GM18507 (cell line): ENCODE measurements at regions not wholly inside any gene's neighbourhood (a gene's known extent, or its start where the extent isn't known, plus 50 kb on each side); places are given as distances from the start of the nearest gene placed in this dataset.

ENCODE experiments used
- DNase-seq: peaks from one replicate; pipeline ENCODE4 v3.0.0; 2011; ENCODE audit warnings: low read depth; ENCODE audit not compliant: insufficient read length; ENCODE audit errors: extremely low spot score
- FAIRE-seq: peaks from 2 replicates; lab custom pipeline; 2011; peaks lifted over from hg19 to GRCh38; lab: Jason Lieb, UNC

DNA sequence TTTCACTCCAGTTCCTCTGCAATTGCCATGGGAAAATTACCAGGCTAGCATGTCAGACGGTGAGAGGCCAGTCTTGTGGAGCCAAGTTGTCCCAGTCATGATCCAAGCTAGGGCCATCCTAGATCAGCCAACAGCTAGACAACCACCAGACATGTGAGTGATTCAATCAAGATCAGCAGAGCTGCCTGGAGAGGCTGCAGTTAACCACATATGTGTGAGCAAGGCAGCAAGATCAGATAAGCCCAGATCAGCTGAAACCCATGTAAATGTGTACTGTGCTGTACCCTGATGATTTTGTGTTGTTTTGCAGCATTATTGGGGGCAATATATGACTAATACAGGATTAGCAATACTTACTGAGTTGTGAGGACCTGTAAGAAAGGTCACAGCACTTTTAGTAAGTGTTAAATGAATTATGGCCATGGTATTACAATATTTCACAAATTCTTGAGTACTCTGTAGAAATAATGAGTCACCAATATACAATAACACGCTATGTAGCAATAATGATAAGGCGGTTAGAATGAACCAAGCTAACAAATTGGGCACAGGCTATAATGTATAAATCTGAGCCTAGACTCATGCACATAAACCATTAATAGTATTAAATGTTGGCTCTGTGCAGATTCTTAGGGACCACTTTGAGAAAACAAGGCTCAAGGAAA is 91.4 kb downstream of the SUDS3 start:
- no peak for FAIRE-seq
- DNase-seq: no peak

DNA sequence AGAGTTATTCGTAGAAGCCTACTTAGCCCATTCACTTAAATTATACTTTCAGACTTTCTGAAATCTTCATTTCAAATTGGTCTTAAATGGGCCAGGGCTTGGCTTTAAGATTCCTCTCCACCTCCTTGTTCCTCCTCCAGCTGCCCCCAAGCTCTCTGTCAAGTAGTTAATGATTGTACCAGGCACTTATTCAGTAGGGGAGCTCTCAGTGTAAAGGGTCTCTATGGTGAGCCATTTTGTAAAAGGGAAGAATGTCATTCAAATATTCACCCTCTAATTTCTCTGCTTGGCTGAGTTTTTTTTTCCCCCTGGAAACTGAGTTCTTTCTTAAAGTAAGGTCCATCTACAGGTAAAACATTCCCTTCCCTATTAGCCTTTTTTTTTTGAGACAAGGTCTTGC is 96.6 kb downstream of the SUDS3 start:
- no peak for DNase-seq
- no peak for FAIRE-seq

DNA sequence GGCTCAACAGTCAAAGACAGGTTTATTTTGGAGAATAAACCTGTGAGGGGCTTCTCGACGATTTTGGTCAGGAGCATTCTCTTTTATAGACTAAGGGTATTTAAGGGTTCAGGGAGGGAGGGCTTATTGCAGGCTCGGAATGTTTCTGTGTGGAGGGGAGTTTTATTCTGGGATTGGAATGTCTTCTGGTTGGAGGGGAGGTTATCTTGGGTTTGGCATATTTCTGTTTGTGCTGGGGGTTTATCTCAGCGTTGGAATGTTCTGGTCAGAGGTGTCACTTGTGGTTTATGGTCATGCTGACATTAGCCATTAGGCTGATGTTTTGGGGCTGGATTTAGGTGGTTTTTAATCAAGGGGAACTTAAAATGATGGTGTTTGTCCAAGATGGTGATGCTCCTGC is 103.9 kb downstream of the SUDS3 start:
- FAIRE-seq: no peak

DNA sequence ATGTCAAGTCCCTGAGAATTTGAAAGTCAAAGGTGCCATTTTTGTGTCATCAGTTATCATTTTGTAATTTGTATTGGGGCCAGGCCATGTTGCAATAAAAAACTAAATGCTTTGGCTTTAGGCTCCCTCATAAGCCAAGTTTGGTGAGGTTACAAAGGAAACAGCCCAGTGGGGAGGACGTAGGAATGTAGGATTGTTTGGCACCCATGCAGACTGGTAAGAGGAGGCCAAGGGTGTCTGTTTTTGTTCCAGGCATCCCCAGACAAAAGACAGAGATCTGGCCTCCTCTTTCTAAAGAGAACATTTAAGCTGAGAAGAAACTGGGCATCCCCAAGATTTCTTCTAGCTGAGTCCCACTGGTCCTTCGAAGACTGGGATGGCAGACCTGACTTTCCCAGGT is 111.7 kb downstream of the SUDS3 start:
- DNase-seq (no peak), FAIRE-seq (no peak)

More for the DNA sequence above, 103.9 kb downstream of the SUDS3 start:
- DNase-seq: no peak

DNA sequence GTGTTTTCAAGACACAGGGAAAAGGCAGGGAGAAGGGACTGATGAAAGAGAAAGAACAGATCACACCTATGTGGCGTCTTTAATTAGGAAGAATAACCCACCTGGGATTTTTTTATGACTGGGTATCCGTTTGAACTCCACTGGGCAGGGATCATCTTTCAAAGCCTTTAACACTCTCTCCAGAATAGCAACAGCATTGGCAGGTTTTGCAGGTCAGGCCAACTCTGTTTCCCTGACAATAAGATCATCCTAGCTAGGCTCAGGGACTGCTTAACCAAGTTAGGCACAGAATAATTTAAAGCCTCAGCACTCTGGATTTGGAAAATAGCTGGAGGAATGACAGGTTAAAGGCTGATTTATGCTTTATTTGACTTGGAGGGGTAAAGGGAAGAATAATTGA is 117.6 kb downstream of the SUDS3 start:
- FAIRE-seq (no peak), DNase-seq (no peak)

DNA sequence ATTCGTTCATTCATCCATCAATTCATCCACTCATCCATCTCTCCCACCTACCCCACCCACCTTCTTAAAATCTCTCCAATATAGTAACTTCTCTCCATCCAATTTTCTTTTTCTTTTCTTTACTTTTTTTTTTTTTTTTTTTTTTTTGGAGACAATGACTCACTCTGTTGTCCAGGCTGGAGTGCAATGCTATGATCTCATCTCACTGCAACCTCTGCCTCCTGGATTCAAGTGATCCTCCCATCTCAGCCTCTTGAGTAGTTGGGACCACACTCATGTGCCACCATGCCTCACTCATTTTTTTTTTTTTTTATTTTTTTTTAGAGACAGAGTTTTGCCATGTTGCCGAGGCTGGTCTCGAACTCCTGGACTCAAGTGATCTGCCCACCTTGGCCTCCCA is 118.4 kb downstream of the SUDS3 start:
- FAIRE-seq: no peak
- DNase-seq: no peak

DNA sequence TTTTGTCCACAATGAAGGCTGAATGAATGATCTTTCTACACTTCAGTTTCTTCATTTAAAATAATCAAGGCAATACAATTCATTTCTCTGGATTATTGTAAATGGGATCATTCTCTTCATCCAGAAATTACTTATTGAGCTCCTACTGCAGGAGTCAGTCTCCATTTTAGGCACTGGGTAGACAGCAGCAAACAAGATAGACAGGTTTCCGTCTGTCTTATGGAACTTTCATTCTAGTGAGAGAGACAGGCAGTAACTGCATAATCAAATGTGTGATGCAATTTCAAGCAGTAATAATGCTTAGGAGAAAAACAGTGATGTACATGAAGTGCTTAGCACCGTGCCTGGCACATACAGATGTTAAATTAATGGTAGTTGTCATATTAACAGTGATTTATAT is 118.9 kb downstream of the SUDS3 start:
- DNase-seq (no peak), FAIRE-seq (no peak)

DNA sequence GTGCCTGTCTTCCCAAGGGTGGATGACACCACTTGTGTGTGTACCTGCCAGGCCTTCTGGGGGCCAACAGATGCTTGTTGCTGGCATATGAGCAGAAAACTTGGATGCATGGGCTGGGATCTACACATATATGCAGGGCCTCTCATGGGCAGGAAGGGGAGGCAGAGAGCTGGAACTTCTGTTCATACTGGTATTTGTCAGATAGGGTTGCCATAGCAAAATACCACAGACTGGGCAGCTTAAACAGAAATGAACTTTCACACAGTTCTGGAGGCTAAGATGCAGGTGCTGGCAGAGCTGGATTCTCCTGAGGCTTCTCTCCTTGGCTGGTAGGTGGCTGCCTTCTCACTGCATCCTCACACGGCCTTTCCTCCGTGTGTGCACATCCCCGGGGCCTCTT is 121.8 kb downstream of the SUDS3 start:
- no peak for DNase-seq
- FAIRE-seq: no peak

DNA sequence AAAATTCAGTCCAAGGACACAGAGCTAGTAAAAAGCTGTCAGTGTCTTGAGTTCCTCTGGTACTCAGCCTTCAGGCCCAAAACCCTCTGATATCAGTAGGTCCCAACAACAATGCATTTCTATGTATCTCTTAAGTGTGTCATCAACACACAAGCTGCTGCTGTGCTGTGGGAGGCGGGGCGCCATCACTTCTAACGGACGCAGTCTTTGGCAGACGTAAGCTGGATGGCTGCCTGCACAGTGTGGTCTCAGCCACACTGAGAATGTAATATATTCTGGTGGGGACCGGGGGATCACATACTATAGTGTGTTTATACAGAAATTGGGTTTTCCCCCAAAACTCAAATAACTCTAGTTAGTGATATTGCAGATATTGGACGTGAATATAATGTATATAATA is 123.9 kb downstream of the SUDS3 start:
- no peak for FAIRE-seq
- no peak for DNase-seq

DNA sequence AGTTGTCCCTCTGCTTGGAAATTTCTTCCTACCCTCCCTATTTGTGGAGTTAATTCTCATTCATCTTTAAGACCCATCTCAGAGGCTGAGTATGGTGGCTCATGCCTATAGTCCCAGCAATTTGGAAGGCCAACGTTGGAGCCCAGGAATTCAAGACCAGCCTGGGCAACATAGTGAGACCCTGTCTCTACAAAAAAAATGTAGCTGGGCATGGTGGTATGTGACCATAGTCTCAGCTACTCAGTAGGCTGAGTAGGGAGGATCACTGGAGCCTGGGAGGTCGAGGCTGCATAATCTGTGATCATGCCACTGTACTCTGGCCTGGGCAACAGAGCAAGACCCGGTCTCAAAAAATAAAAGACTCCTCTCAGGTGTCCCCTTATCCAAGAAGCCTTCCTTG is 125.1 kb downstream of the SUDS3 start:
- FAIRE-seq (no peak), DNase-seq (no peak)

DNA sequence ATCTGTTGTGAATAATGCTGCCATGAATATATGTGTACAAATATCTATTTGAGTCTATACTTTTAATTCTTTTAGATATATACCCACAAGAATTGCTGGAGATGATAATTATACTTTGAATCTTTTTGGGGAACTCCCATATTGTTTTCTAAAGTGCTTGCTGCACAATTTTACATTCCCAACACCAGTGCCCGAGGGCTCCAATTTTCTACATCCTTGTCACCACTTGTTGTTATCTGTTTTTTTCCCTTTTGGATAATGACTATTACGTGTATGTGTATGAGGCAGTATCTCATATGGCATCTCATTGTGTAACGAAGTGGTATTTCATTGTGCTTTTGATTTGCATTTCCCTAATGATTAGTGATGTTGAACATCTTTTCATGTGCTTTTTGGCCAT is 127.1 kb downstream of the SUDS3 start:
- FAIRE-seq (no peak), DNase-seq (no peak)

DNA sequence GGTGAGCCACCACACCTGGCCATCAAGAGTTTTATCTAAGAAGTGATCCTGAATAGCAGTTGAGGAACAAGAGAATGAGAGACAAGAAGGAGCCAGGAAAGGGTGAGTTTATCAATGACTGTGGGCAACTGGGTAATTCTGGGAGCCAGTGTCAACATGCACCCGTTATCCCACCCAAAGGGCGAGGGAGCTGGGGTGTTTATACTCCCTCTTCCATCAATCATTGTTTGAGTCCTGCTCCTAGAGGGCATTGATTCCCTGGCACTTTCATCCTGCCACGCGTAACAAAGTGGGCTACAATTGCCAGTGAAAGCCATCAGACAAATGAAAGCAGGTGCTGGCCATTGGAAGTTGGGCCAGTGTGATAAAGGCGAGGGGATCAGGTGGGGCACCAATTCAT is 136.3 kb downstream of the SUDS3 start:
- FAIRE-seq (no peak), DNase-seq (no peak)

DNA sequence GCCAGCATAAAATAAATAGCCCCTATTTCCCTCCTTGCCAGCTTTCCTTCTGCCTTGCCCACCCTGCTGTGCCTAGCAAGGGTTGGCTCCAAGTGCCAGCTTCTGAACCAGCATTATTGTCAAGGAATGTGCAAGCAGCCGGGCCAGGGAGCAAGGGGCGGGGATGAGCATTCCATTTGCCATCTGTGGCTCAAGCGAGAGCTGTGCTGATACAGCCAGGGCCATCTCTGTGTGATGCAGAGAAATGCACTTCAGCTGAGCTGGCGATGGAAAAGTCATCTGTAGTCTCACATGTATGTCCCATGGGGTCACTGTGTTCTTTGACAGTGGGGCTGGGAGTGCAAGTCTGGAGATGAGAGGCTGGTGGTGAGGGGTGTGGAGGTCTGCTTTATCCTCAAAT is 137.3 kb downstream of the SUDS3 start:
- FAIRE-seq (no peak), DNase-seq (no peak)

DNA sequence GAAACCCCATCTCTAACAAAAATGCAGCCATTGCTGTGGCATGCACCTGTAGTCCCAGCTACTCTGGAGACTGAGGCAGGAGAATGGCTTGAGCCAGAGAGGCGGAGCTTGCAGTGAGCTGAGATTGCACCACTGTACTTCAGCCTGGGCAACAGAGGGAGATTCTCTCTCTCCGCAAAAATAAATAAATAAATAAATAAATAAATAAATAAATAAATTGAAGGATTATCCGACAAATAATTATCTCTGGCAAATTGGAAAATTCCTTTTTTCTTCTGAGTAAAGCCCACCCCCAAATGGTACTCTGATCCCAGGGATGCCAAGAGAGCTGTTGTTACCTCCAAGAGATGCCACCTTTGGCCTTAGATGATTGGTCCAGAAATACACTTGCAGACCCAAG is 137.9 kb downstream of the SUDS3 start:
- DNase-seq (no peak), FAIRE-seq (no peak)

DNA sequence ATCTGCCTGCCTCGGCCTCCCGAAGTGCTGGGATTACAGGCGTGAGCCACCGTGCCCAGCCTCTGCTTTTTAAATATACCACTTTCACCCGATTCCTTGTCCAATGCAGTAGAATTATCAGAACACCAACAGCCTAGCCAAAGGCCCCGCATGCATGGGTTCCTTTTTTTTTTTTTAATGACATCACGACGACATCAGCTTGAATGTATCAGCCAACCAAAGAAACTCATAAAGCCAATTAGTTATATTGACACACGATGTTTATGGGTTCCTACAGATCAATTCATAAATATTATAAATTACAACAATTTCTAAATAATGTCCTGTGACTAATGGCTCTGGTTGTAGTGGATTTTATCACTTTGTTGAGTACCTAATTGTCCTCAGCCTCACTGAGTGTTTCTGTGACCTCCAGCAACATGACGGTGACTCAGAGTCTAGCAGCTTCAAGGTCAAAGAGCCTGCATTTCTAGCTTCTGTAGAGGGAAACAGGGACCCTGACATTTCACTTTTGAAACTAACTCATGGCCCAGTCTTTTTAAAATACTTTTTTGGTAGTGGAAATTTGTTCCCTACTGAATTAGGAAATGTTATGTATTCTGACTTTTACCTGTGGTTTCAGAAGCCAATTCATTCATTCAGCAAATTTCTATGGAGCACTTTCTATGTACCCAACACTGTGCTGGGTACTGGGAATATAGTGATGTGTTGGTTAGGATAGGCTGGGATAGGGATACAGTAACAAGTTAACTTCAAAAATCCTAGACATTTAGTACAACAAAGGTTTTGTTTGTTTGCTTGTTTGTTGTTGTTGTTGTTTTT is 144.1 kb downstream of the SUDS3 start:
- FAIRE-seq: no peak
- no peak for DNase-seq

DNA sequence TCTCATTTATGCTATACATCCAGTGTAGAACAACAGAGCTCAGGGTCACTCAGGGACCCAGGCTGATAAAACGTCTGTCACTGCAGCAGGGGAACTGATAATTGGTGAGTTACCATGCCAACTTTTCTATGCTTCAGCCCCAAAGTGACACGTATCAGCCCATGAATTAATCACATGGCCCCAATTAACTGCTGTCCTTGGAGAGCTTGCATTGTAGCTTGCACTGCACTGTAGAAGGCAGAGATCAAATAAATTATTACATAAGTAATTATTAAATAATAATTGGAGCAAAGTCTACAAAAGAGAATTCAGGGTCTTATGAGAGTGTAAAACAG is 144.6 kb downstream of the SUDS3 start:
- FAIRE-seq: no peak

DNA sequence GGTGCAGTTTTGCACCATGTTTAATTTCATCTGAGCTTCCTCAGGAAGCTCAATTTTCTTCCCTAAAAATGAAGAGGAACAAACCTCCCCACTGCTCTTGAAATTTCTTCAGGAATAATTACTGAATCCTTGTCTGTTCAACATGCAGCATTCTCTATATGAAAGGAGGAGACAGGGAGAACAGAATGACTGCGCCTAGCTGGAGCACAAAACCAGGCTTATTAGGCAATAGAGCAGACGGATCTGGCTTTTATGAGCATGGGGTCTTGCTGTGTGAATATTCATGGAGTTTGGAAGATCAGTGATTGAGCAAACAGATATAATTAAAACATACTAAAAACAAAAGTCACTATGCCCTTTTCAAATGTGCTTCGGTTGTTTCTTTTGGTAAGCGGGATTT is 148.1 kb downstream of the SUDS3 start:
- FAIRE-seq (no peak), DNase-seq (no peak)

More for the DNA sequence above, 144.6 kb downstream of the SUDS3 start:
- DNase-seq: no peak

DNA sequence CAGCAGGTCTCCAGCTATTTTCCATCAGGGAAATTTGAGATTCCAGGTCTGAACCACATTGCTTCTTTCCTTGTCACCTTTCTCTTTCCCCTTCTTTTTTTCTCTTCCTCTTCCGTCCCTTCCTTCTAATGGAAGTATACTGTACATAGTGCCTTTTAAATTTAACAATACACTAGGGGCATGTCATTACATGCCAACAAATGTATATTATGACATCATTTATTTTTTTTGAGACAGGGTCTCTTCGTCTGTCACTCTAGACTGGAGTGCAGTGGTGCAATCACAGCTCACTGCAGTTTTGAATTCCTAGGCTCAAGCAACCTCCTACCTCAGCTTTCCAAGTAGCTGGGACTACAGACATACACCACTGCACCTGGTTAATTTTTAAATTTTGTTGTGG is 148.9 kb downstream of the SUDS3 start:
- FAIRE-seq: no peak

DNA sequence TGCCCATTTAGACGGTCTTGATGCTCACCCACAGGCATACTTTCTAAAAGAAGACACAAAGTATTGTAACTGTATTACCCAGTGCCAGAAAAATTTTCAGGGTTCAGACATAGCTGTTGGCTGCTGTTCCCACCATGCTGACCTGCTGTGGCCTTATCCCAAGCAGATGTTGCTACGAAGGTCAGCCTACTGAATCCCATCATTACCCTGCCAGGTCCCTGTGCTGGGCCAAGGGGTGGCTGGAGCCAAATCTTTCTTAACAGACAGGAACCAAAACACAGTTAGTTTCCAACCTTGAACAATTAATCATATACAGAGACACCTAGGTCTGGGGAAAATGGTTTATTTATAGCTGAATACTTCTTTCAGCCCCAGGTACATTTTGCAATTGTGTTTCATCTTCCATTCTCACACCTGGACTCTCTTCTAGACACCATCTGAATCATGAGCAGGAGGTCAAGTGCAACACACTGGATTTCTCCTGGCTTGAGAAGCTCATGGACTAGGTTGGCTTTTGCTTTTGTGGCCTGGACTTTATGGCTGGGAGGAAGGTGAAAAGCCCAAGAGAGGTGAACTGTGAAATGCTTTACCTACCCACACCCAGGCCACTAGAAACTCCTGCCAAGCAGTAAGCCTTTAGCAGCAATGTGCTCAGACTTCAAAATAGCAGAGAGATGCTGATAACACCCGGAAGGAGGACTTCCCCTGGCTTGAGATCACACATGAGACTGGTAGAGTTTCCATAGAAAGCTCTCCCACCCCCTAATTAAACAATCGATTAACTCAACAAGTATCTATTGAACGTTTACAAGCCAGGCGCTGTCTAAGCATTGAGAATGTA is 150.1 kb downstream of the SUDS3 start:
- DNase-seq (no peak), FAIRE-seq (no peak)

More for the DNA sequence above, 148.9 kb downstream of the SUDS3 start:
- no peak for DNase-seq

DNA sequence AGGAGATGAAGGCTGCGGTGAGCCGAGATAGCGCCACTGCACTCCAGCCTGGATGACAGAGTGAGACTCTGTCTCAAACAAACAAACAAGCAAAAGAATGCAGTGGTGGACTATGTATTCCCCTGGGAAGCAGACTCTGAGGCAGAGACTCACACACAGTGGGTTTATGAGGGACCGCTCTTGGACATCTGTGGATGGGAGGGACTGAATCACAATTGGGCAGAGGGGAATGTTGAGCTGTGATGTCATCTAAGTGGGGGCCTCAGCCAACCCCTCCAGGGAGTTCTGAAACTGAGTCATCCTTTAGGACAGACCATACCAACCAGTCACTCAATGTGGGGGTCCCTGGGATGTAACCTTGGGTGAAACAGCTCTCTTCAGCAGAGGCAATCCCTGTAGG is 151.0 kb downstream of the SUDS3 start:
- FAIRE-seq (no peak), DNase-seq (no peak)

DNA sequence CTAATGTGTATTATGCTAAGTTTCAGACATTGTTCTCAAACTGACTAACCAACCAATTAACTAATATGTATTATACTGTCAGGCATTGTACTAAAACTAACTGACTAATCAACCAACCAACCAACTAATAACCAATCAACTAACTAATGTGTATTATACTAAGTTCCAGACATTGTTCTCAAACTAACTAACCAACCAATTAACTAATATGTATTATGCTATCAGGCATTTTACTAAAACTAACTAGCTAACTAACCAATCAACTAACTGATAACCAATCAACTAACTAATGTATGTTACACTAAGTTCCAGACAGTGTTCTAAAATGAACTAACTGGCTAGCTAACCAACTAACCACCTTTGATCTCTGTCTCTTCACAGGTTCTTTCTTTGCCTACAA is 152.3 kb downstream of the SUDS3 start:
- FAIRE-seq (no peak), DNase-seq (no peak)
